Fibroblast of mammary gland (primary cell): ENCODE measurements at regions not wholly inside any gene's neighbourhood (a gene's known extent, or its start where the extent isn't known, plus 50 kb on each side); places are given as distances from the start of the nearest gene placed in this dataset.
"Not testable (repeated sequence)": the region's sequence is repeated elsewhere in the genome, so short reads cannot be mapped to it uniquely, and the experiment has no call there.

Experiments
- DNase-seq: peaks from one replicate; pipeline ENCODE4 v3.0.0-alpha.2; 2010; ENCODE audit warnings: low read depth
- H3K4me3 ChIP-seq: 2 replicates; pipeline ENCODE4 v1.5.1; 2011; ENCODE audit warnings: low read depth, mild to moderate bottlenecking, low read length, moderate library complexity; ENCODE audit not compliant: control insufficient read depth
- CTCF ChIP-seq: conservative IDR thresholded peaks from 2 replicates; pipeline ENCODE4 v1.5.1; 2011; ENCODE audit warnings: low read depth, low read length, inconsistent platforms; ENCODE audit not compliant: control insufficient read depth, insufficient read depth

GRCh38 chr5:104327801-104328200 lies 765.2 kb upstream of the NUDT12 start:
- no peak for TF ChIP-seq CTCF
- no peak overlapping the region for H3K4me3 ChIP-seq
- DNase-seq: no peak

- H3K4me3 ChIP-seq: no peak overlapping the region
- DNase-seq: no peak
- no peak for TF ChIP-seq CTCF
Observed at GRCh38 chr5:104326966-104327365, 764.4 kb upstream of the NUDT12 start.

- no peak for DNase-seq
- no peak for TF ChIP-seq CTCF
- H3K4me3 ChIP-seq: no peak overlapping the region
Observed at GRCh38 chr5:104325356-104325755, 762.8 kb upstream of the NUDT12 start.

GRCh38 chr5:104316676-104317075 lies 754.1 kb upstream of the NUDT12 start:
- not testable (repeated sequence) for H3K4me3 ChIP-seq
- DNase-seq: peak; percentile 18

GRCh38 chr5:104312481-104312880 lies 749.9 kb upstream of the NUDT12 start:
- no peak overlapping the region for H3K4me3 ChIP-seq
- TF ChIP-seq CTCF: no peak
- no peak for DNase-seq

GRCh38 chr5:104305602-104306001 lies 743.0 kb upstream of the NUDT12 start:
- no peak for TF ChIP-seq CTCF
- no peak overlapping the region for H3K4me3 ChIP-seq
- DNase-seq: no peak

- no peak for TF ChIP-seq CTCF
- DNase-seq: no peak
- no peak overlapping the region for H3K4me3 ChIP-seq
Observed at GRCh38 chr5:104299998-104300706, 737.6 kb upstream of the NUDT12 start.
